GM18951 (cell line): ENCODE measurements at regions not wholly inside any gene's neighbourhood (a gene's known extent, or its start where the extent isn't known, plus 50 kb on each side); places are given as distances from the start of the nearest gene placed in this dataset.

Experiments
- POLR2A ChIP-seq: IDR thresholded peaks from 4 replicates; pipeline ENCODE4 v1.6.1; 2011; ENCODE audit warnings: mild to moderate bottlenecking; ENCODE audit not compliant: insufficient read length, insufficient read depth; ENCODE audit errors: extremely low read depth
- in situ Hi-C: fragments of 300-500 bp; cut with MboI; formaldehyde crosslinking; loops from one replicate; pipeline ENCODE4 v1.12.0; 2022; ENCODE audit warnings: low sequenced_read_pairs, mixed read lengths, inconsistent platforms; ENCODE audit not compliant: unreplicated experiment

- in situ Hi-C loops: no loop called here
- no peak for TF ChIP-seq POLR2A
Observed at GRCh38 chr3:31331278-31331677, 201.4 kb upstream of the STT3B start.

GRCh38 chr3:31341130-31341529 lies 191.6 kb upstream of the STT3B start:
- no peak for TF ChIP-seq POLR2A
- in situ Hi-C loops: no loop called here

- TF ChIP-seq POLR2A: no peak
Observed at GRCh38 chr3:31343075-31343474, 189.7 kb upstream of the STT3B start.

GRCh38 chr3:31345581-31345980 lies 187.1 kb upstream of the STT3B start:
- in situ Hi-C loops: no loop called here
- TF ChIP-seq POLR2A: no peak

More at GRCh38 chr3:31343075-31343474, 189.7 kb upstream of the STT3B start:
- in situ Hi-C loops: no loop called here

GRCh38 chr3:31346542-31346979 lies 186.2 kb upstream of the STT3B start:
- in situ Hi-C loops: no loop called here
- TF ChIP-seq POLR2A: no peak

GRCh38 chr3:31349001-31349748 lies 183.6 kb upstream of the STT3B start:
- TF ChIP-seq POLR2A: no peak
- in situ Hi-C loops: no loop called here

- in situ Hi-C loops: no loop called here
Observed at GRCh38 chr3:31350307-31350706, 182.4 kb upstream of the STT3B start.

GRCh38 chr3:31352331-31352730 lies 180.4 kb upstream of the STT3B start:
- in situ Hi-C loops: no loop called here
- TF ChIP-seq POLR2A: no peak

More at GRCh38 chr3:31350307-31350706, 182.4 kb upstream of the STT3B start:
- no peak for TF ChIP-seq POLR2A

GRCh38 chr3:31353166-31353565 lies 179.6 kb upstream of the STT3B start:
- no peak for TF ChIP-seq POLR2A
- in situ Hi-C loops: no loop called here

GRCh38 chr3:31354373-31354772 lies 178.4 kb upstream of the STT3B start:
- no peak for TF ChIP-seq POLR2A
- in situ Hi-C loops: no loop called here

GRCh38 chr3:31355807-31356206 lies 176.9 kb upstream of the STT3B start:
- TF ChIP-seq POLR2A: no peak
- in situ Hi-C loops: no loop called here

GRCh38 chr3:31356941-31357340 lies 175.8 kb upstream of the STT3B start:
- no peak for TF ChIP-seq POLR2A
- in situ Hi-C loops: no loop called here

- in situ Hi-C loops: no loop called here
- TF ChIP-seq POLR2A: no peak
Observed at GRCh38 chr3:31357451-31357850, 175.3 kb upstream of the STT3B start.

- no peak for TF ChIP-seq POLR2A
- in situ Hi-C loops: no loop called here
Observed at GRCh38 chr3:31358473-31359070, 174.2 kb upstream of the STT3B start.
